K562 (cell line): ENCODE measurements at regions not wholly inside any gene's neighbourhood (a gene's known extent, or its start where the extent isn't known, plus 50 kb on each side); places are given as distances from the start of the nearest gene placed in this dataset.

ENCODE experiments used
- ATAC-seq: fragments of 200-7000 bp; cut with Tn5 transposase; 3 replicates; pipeline ENCODE4 v1.9.1; 2020; ENCODE audit warnings: moderate library complexity
- BruUV-seq: library from RNA; stranded (reverse); fragments of 400-500 nt; replicated peaks from 2 replicates; lab custom pipeline; 2021; lab: Mats Ljungman, UMichigan
- CTCF ChIA-PET: fragments of 300-600 bp; formaldehyde crosslinking; extraction: SDS; loops from one replicate; lab custom pipeline; 2021; ENCODE audit warnings: low intra/inter-chr PET ratio; lab: Yijun Ruan, JAX
- POLR2A ChIA-PET: fragments of 300-600, 350-650 bp; sonication (Branson Sonifier 250); formaldehyde crosslinking; extraction: SDS; loops from one replicate; lab custom pipeline; 2021; ENCODE audit warnings: antibody characterized with exemption, inconsistent platforms; lab: Yijun Ruan, JAX
- DNase-seq, 4 experiments: peaks; one replicate each; pipeline versions ENCODE4 v3.0.0 to v3.0.0-alpha.2; 2011 to 2018; ENCODE audit warnings: low spot score in 3 of 4, mixed read lengths in 3 of 4; ENCODE audit errors: extremely low read depth in 1 of 4
- FAIRE-seq: peaks from 2 replicates; lab custom pipeline; 2011; peaks lifted over from hg19 to GRCh38; lab: Jason Lieb, UNC
- H2AFZ ChIP-seq: 2 replicates; pipeline ENCODE4 v1.6.0; 2011; ENCODE audit warnings: low read depth, low read length, control low read depth, inconsistent platforms
- H3K27ac ChIP-seq: fragments of 200-600 bp; 3 replicates; pipeline ENCODE4 v1.8.0; 2011; ENCODE audit warnings: low read depth, mild to moderate bottlenecking, control low read depth, inconsistent platforms, low read length, moderate library complexity, mixed read lengths; ENCODE audit errors: extremely low read depth
- H3K27me3 ChIP-seq, 2 experiments: fragments of 300-600 bp in 1 of 2; 2 replicates in 1 of 2; 3 replicates in 1 of 2; pipeline versions ENCODE4 v1.6.0 to v1.8.0; 2011; ENCODE audit warnings: inconsistent platforms in 2 of 2, low read length in 2 of 2, mild to moderate bottlenecking in 1 of 2, mixed read lengths in 1 of 2, moderate library complexity in 1 of 2; ENCODE audit not compliant: control insufficient read depth in 2 of 2, insufficient read depth in 2 of 2
- H3K36me3 ChIP-seq: fragments of 300-600 bp; 3 replicates; pipeline ENCODE4 v1.8.0; 2011; ENCODE audit warnings: mild to moderate bottlenecking, low read length, inconsistent platforms; ENCODE audit not compliant: control insufficient read depth, insufficient read depth
- H3K4me1 ChIP-seq, 2 experiments: fragments of 200-600 bp in 1 of 2; replicated peaks in 1 of 2; 2 replicates in 1 of 2; 3 replicates in 1 of 2; pipeline versions ENCODE4 v1.5.1 to v1.8.0; 2011; ENCODE audit warnings: inconsistent platforms in 2 of 2, low read length in 2 of 2, mild to moderate bottlenecking in 1 of 2, mixed read lengths in 1 of 2, moderate library complexity in 1 of 2; ENCODE audit not compliant: control insufficient read depth in 2 of 2, insufficient read depth in 2 of 2
- H3K4me2 ChIP-seq: 2 replicates; pipeline ENCODE4 v1.6.1; 2011; ENCODE audit warnings: low read length, control low read depth, inconsistent platforms, mixed read lengths; ENCODE audit not compliant: insufficient read depth
- H3K4me3 ChIP-seq: fragments of 200-600 bp; sonication (generic), shearing (Covaris generic); 2 replicates; pipeline ENCODE4 v1.5.1; 2016; ENCODE audit warnings: control low read depth, inconsistent platforms
- H3K79me2 ChIP-seq: fragments of 200-600 bp; 3 replicates; pipeline ENCODE4 v1.8.0; 2011; ENCODE audit warnings: low read length, inconsistent platforms; ENCODE audit not compliant: control insufficient read depth, insufficient read depth
- H3K9ac ChIP-seq, 2 experiments: 2 replicates each; pipeline versions ENCODE4 v1.6.0 to v1.6.1; 2011; ENCODE audit warnings: low read depth in 2 of 2, low read length in 2 of 2, control low read depth in 1 of 2, inconsistent platforms in 1 of 2, mild to moderate bottlenecking in 1 of 2, mixed read lengths in 1 of 2; ENCODE audit not compliant: insufficient read depth in 1 of 2
- H3K9me1 ChIP-seq: one replicate; pipeline ENCODE4 v1.6.0; 2011; ENCODE audit warnings: inconsistent platforms, mild to moderate bottlenecking, low read length, moderate library complexity; ENCODE audit not compliant: control insufficient read depth, insufficient read depth
- H3K9me3 ChIP-seq: replicated peaks from 2 replicates; pipeline ENCODE4 v1.5.1; 2011; ENCODE audit warnings: low read depth, low read length, inconsistent platforms; ENCODE audit not compliant: control insufficient read depth, insufficient read depth
- H4K20me1 ChIP-seq: replicated peaks from 2 replicates; pipeline ENCODE4 v1.6.1; 2011; ENCODE audit warnings: low read length, inconsistent platforms, mixed read lengths; ENCODE audit not compliant: control insufficient read depth, insufficient read depth
- CAMTA2 ChIP-seq: fragments of 250-450 bp; sonication (Bioruptor Pico); conservative IDR thresholded peaks from 2 replicates; pipeline ENCODE4 v1.5.1; 2022
- CC2D1A ChIP-seq: fragments of 450-650 bp; IDR thresholded peaks from 2 replicates; pipeline ENCODE4 v1.6.1; 2017; ENCODE audit warnings: mild to moderate bottlenecking
- HCFC1 ChIP-seq: IDR thresholded peaks from 2 replicates; pipeline ENCODE4 v1.6.1; 2012; ENCODE audit warnings: low read depth, low read length, improper control_type of control experiment
- JUND ChIP-seq, 2 experiments: IDR thresholded peaks; 2 replicates in 1 of 2; 3 replicates in 1 of 2; pipeline ENCODE4 v1.6.1; 2011; ENCODE audit warnings: borderline replicate concordance in 2 of 2, low read depth in 2 of 2, low read length in 2 of 2, improper control_type of control experiment in 1 of 2, missing biosample characterization in 1 of 2, missing genetic modification characterization in 1 of 2, missing genetic modification reagents in 1 of 2
- NELFE ChIP-seq: IDR thresholded peaks from 2 replicates; pipeline ENCODE4 v1.6.1; 2011; ENCODE audit warnings: mild to moderate bottlenecking; ENCODE audit not compliant: insufficient read depth, insufficient read length
- RBM14 ChIP-seq: fragments of 200-400 bp; formaldehyde crosslinking; IDR thresholded peaks from 2 replicates; pipeline ENCODE4 v1.6.1; 2018; ENCODE audit warnings: low read depth, mild to moderate bottlenecking, low read length, moderate library complexity, borderline replicate concordance; ENCODE audit not compliant: insufficient read depth
- ZBTB40 ChIP-seq, 2 experiments: fragments of 450-650 bp in 1 of 2; sonication (generic) in 1 of 2; formaldehyde crosslinking in 1 of 2; IDR thresholded peaks; 2 replicates each; pipeline versions ENCODE4 v1.7.1 to v1.9.0; 2016 to 2022; ENCODE audit warnings: inconsistent platforms in 1 of 2, mild to moderate bottlenecking in 1 of 2, missing genetic modification reagents in 1 of 2
- ZNF253 ChIP-seq: fragments of 250-450 bp; sonication (Bioruptor Pico); conservative IDR thresholded peaks from 2 replicates; pipeline ENCODE4 v1.6.1; 2021; ENCODE audit warnings: mild to moderate bottlenecking
- WGBS: fragments of 100-300 bp; shearing (Covaris generic); methylation state at CpG from one replicate; pipeline ENCODE4 v1.1.6; 2016; ENCODE audit warnings: low coverage, mixed read lengths; ENCODE audit not compliant: insufficient coverage; ENCODE audit errors: missing lambda C conversion rate; 5-methylcytosine and 5-hydroxymethylcytosine counted together
- in situ Hi-C: fragments of 300-500 bp; cut with MboI; formaldehyde crosslinking; loops from 4 replicates; pipeline ENCODE4 v1.15.0; 2018; ENCODE audit warnings: inconsistent platforms, mixed read lengths
- intact Hi-C: fragments of 100-400 bp; cut with micrococcal nuclease; formaldehyde crosslinking; loops from 2 replicates; pipeline ENCODE4 v1.14.2; 2022
- TF ChIP-seq, protein P1 (sequence below): fragments of 250-450 bp; sonication (Bioruptor Pico); IDR thresholded peaks from 2 replicates; pipeline ENCODE4 v1.5.0; 2022; ENCODE audit warnings: mild to moderate bottlenecking

DNA sequence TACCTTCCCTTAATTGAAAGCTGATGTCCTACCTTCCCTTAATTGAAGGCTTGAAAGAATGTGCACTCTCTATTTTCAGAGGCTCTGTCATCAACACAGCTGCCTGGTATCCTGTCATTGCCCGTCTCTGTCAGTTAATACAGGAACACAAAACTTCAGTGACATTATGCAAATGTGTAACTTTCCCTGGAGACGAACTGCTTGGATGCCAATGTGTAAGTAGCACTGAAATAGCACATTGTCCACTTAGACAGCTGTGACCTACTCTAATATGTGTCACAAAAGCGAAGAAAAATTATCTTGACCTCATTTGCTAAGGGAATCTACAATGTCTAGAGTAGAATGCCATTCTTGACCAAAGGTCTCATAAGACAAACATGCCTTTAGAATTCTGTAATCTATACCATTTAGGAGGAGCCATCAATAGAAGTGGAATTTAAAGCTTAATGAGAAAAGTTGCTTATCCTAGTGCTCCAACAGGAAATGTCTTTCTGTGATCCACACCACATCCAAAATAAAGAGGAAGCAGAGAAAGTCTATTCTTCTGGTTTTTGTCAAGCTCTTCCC lies 138.1 kb downstream of the BARD1 start:
- Histone ChIP-seq H3K27me3 (no peaks in the 10 kb centered on the region), H3K9me3 (no peaks in the 10 kb centered on the region), H4K20me1 (no peaks in the 10 kb centered on the region), H3K4me2 (no peak overlapping the region), H2AFZ (no peak overlapping the region), H3K9ac (no peak overlapping the region), H3K9me1 (no peaks in the 10 kb centered on the region), H3K36me3 (no peaks in the 10 kb centered on the region), H3K79me2 (no peaks in the 10 kb centered on the region), H3K4me1 (no peaks in the 10 kb centered on the region), H3K27ac (no peak overlapping the region), H3K4me3 (no peak overlapping the region)
- FAIRE-seq (no peak), ATAC-seq (no peak), DNase-seq (no peak)
- intact Hi-C loops (no loop called here), in situ Hi-C loops (no loop called here)
- no TSS peak for BruUV-seq
- ChIA-PET CTCF (interaction anchor here (0.7 kb wide), 1 partner anchor 508 kb away, joined by 3 read pairs; no protein-coding TSS in a partner anchor), POLR2A (interaction anchor here (0.6 kb wide), 1 partner anchor 10 kb away, joined by 3 read pairs; no protein-coding TSS in a partner anchor)
- WGBS = 0% methylated on average over 3 of the region's 3 CpGs
- TF ChIP-seq CAMTA2 (no peak), ZNF253 (CRISPR knock-in tag) (no peak), JUND (IDR thresholded peaks at IDR 0.05; ENCODE audit: borderline replicate concordance, low read depth, low read length) (no peak), JUND (tag; IDR thresholded peaks at IDR 0.05; ENCODE audit: borderline replicate concordance, low read depth, low read length) (no peak), ZBTB40 (IDR thresholded peaks at IDR 0.05) (no peak), ZBTB40 (CRISPR knock-in tag; IDR thresholded peaks at IDR 0.05) (no peak), HCFC1 (no peak), RBM14 (no peak), CC2D1A (no peak), NELFE (no peak)
- TF ChIP-seq, protein P1, sequence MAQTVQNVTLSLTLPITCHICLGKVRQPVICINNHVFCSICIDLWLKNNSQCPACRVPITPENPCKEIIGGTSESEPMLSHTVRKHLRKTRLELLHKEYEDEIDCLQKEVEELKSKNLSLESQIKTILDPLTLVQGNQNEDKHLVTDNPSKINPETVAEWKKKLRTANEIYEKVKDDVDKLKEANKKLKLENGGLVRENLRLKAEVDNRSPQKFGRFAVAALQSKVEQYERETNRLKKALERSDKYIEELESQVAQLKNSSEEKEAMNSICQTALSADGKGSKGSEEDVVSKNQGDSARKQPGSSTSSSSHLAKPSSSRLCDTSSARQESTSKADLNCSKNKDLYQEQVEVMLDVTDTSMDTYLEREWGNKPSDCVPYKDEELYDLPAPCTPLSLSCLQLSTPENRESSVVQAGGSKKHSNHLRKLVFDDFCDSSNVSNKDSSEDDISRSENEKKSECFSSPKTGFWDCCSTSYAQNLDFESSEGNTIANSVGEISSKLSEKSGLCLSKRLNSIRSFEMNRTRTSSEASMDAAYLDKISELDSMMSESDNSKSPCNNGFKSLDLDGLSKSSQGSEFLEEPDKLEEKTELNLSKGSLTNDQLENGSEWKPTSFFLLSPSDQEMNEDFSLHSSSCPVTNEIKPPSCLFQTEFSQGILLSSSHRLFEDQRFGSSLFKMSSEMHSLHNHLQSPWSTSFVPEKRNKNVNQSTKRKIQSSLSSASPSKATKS = no peak
